ENCODE measurements at regions not wholly inside any gene's neighbourhood (a gene's known extent, or its start where the extent isn't known, plus 50 kb on each side); places are given as distances from the start of the nearest gene placed in this dataset.

DNA sequence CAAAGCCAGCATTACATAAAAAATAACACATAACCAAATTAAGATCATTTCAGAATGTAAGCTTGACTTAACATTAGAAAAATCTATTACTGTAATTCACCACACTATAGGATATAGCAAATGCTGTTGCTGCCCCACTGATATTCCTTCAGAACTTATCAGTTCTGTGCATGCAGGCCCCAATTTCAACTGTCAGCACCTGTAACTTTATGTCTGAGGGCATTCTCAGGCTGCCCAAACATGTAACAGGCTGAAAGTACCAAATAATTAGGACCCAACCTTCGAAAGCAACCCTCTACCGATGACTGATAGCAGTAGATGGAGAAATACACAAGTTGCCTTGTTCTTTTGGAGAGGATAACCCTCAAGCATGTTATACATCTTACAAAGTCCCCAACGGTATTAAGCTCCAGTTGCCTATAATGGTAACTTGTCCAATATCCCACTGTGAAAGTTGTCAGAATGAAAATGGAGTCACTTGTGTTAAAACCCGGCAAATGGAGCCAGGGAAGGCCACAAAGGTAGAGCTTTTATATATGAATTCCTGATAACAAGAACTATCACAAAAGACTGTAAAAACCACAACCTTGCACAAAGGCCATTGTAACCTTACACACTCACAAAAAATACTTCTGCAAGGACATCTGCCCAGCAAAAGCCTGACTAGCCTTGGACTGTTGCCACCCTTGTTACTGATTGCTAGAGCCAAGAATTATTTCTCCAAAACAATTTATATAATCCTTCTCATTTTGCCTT, 66.9 kb upstream of the ZNF746 start:
- TF ChIP-seq EP300 (IDR thresholded peaks at IDR 0.05; ENCODE audit: borderline replicate concordance in 1 of 2, low read depth in 2 of 2, low read length in 2 of 2) = no peak
- TF ChIP-seq, protein P1, sequence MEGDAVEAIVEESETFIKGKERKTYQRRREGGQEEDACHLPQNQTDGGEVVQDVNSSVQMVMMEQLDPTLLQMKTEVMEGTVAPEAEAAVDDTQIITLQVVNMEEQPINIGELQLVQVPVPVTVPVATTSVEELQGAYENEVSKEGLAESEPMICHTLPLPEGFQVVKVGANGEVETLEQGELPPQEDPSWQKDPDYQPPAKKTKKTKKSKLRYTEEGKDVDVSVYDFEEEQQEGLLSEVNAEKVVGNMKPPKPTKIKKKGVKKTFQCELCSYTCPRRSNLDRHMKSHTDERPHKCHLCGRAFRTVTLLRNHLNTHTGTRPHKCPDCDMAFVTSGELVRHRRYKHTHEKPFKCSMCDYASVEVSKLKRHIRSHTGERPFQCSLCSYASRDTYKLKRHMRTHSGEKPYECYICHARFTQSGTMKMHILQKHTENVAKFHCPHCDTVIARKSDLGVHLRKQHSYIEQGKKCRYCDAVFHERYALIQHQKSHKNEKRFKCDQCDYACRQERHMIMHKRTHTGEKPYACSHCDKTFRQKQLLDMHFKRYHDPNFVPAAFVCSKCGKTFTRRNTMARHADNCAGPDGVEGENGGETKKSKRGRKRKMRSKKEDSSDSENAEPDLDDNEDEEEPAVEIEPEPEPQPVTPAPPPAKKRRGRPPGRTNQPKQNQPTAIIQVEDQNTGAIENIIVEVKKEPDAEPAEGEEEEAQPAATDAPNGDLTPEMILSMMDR (IDR thresholded peaks at IDR 0.05; ENCODE audit: control extremely low read depth in 1 of 3, insufficient read depth in 1 of 3, low read depth in 1 of 3, low read length in 3 of 3) = no peak
- TF ChIP-seq, protein P2, sequence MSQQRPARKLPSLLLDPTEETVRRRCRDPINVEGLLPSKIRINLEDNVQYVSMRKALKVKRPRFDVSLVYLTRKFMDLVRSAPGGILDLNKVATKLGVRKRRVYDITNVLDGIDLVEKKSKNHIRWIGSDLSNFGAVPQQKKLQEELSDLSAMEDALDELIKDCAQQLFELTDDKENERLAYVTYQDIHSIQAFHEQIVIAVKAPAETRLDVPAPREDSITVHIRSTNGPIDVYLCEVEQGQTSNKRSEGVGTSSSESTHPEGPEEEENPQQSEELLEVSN (IDR thresholded peaks at IDR 0.05) = no peak
- TF ChIP-seq POLR2A (IDR thresholded peaks at IDR 0.05; ENCODE audit: control extremely low read depth in 1 of 2, low read depth in 2 of 2, low read length in 2 of 2) = no peak
- no peak for TF ChIP-seq EZH2 (IDR thresholded peaks at IDR 0.05; ENCODE audit: low read depth, low read length, severe bottlenecking)
- TF ChIP-seq KDM5A (IDR thresholded peaks at IDR 0.05; ENCODE audit: low read length) = no peak
- TF ChIP-seq SAP30 (IDR thresholded peaks at IDR 0.05; ENCODE audit: insufficient read depth, insufficient replicate concordance, low read length) = no peak
- no peak for TF ChIP-seq RFX5 (IDR thresholded peaks at IDR 0.05; ENCODE audit: borderline replicate concordance, low read depth, low read length)
- TF ChIP-seq RNF2 (IDR thresholded peaks at IDR 0.05; ENCODE audit: borderline replicate concordance, low read depth, low read length, missing control alignments, poor library complexity, severe bottlenecking) = no peak

Measured in H1 (cell line).